ENCODE measurements at regions not wholly inside any gene's neighbourhood (a gene's known extent, or its start where the extent isn't known, plus 50 kb on each side); places are given as distances from the start of the nearest gene placed in this dataset.

DNA sequence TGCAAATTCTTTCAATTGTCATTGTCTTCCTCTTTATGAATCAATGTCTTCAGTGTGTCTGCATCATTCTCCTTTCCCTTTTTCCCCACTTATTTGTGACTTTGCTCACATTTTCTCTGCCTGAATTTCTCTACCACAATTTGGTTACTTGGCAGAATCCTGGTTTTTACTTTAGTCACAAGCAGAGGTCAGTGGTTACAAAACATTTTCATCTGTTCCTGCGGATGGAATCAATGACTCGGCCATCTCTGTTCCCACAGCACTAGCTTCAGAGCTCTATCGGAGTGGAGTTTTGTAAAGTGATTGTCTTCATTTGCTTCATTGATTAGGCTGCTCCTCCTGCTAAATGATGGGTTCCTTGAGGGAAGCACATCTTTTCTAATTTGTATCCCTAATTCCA lies 501.3 kb upstream of the AADAT start:
- TF ChIP-seq, protein P1, sequence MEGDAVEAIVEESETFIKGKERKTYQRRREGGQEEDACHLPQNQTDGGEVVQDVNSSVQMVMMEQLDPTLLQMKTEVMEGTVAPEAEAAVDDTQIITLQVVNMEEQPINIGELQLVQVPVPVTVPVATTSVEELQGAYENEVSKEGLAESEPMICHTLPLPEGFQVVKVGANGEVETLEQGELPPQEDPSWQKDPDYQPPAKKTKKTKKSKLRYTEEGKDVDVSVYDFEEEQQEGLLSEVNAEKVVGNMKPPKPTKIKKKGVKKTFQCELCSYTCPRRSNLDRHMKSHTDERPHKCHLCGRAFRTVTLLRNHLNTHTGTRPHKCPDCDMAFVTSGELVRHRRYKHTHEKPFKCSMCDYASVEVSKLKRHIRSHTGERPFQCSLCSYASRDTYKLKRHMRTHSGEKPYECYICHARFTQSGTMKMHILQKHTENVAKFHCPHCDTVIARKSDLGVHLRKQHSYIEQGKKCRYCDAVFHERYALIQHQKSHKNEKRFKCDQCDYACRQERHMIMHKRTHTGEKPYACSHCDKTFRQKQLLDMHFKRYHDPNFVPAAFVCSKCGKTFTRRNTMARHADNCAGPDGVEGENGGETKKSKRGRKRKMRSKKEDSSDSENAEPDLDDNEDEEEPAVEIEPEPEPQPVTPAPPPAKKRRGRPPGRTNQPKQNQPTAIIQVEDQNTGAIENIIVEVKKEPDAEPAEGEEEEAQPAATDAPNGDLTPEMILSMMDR (IDR thresholded peaks at IDR 0.05; ENCODE audit: low read length): no peak
- TF ChIP-seq EZH2phosphoT487 (IDR thresholded peaks at IDR 0.05; ENCODE audit: low read length): no peak
- no peak for TF ChIP-seq EZH2 (optimal IDR thresholded peaks at IDR 0.05; ENCODE audit: low read depth, low read length)
